HEK293T (cell line): ENCODE measurements at regions not wholly inside any gene's neighbourhood (a gene's known extent, or its start where the extent isn't known, plus 50 kb on each side); places are given as distances from the start of the nearest gene placed in this dataset.
"Not testable (repeated sequence)": the region's sequence is repeated elsewhere in the genome, so short reads cannot be mapped to it uniquely, and the experiment has no call there.

Experiments used
- CTCF ChIA-PET: fragments of 350-600 bp; formaldehyde crosslinking; extraction: SDS; loops from one replicate; lab custom pipeline; 2021; ENCODE audit warnings: antibody characterized with exemption, inconsistent platforms; lab: Yijun Ruan, JAX
- POLR2A ChIA-PET: fragments of 350-600 bp; formaldehyde crosslinking; extraction: SDS; loops from one replicate; lab custom pipeline; 2020; ENCODE audit warnings: antibody characterized with exemption, inconsistent platforms; lab: Yijun Ruan, JAX
- DNase-seq: peaks from one replicate; pipeline ENCODE4 v3.0.0; 2012; ENCODE audit warnings: mixed read lengths; ENCODE audit errors: extremely low spot score
- ARNT ChIP-seq: fragments of 450-650 bp; IDR thresholded peaks from 2 replicates; pipeline ENCODE4 v1.6.1; 2017; ENCODE audit warnings: mild to moderate bottlenecking
- BHLHE40 ChIP-seq: fragments of 450-650 bp; IDR thresholded peaks from 2 replicates; pipeline ENCODE4 v1.6.1; 2016; ENCODE audit warnings: mild to moderate bottlenecking, moderate library complexity, borderline replicate concordance
- CTBP1 ChIP-seq: fragments of 450-650 bp; IDR thresholded peaks from 2 replicates; pipeline ENCODE4 v1.6.1; 2016; ENCODE audit warnings: borderline replicate concordance
- ELF4 ChIP-seq: fragments of 450-650 bp; IDR thresholded peaks from 2 replicates; pipeline ENCODE4 v1.6.1; 2017; ENCODE audit warnings: antibody characterized with exemption
- FOXA1 ChIP-seq: fragments of 450-650 bp; IDR thresholded peaks from 2 replicates; pipeline ENCODE4 v1.6.1; 2016; ENCODE audit warnings: mild to moderate bottlenecking
- FOXK2 ChIP-seq: fragments of 450-650 bp; IDR thresholded peaks from 2 replicates; pipeline ENCODE4 v1.6.1; 2016; ENCODE audit warnings: mild to moderate bottlenecking
- FOXM1 ChIP-seq: fragments of 450-650 bp; IDR thresholded peaks from 2 replicates; pipeline ENCODE4 v1.6.1; 2017; ENCODE audit warnings: mild to moderate bottlenecking, borderline replicate concordance
- HDGF ChIP-seq: fragments of 450-650 bp; IDR thresholded peaks from 2 replicates; pipeline ENCODE4 v1.6.1; 2017; ENCODE audit warnings: antibody characterized with exemption, borderline replicate concordance
- L3MBTL2 ChIP-seq: fragments of 450-650 bp; conservative IDR thresholded peaks from 2 replicates; pipeline ENCODE4 v1.6.1; 2016; ENCODE audit warnings: mild to moderate bottlenecking
- LEF1 ChIP-seq: fragments of 450-650 bp; IDR thresholded peaks from 2 replicates; pipeline ENCODE4 v1.6.1; 2017; ENCODE audit warnings: mild to moderate bottlenecking, borderline replicate concordance
- NFRKB ChIP-seq: fragments of 450-650 bp; IDR thresholded peaks from 2 replicates; pipeline ENCODE4 v1.6.1; 2016; ENCODE audit warnings: mild to moderate bottlenecking, moderate library complexity
- SP1 ChIP-seq: fragments of 450-650 bp; IDR thresholded peaks from 2 replicates; pipeline ENCODE4 v1.6.1; 2017
- SUZ12 ChIP-seq: fragments of 450-650 bp; IDR thresholded peaks from 2 replicates; pipeline ENCODE4 v1.6.1; 2016; ENCODE audit warnings: mild to moderate bottlenecking
- TARDBP ChIP-seq: fragments of 450-650 bp; IDR thresholded peaks from 2 replicates; pipeline ENCODE4 v1.6.1; 2016
- ZNF384 ChIP-seq: fragments of 450-650 bp; IDR thresholded peaks from 2 replicates; pipeline ENCODE4 v1.6.1; 2016
- TF ChIP-seq, protein P1 (sequence below): fragments of 450-650 bp; IDR thresholded peaks from 2 replicates; pipeline ENCODE4 v1.6.1; 2016

GRCh38 chr3:56951366-56951765 lies 109.1 kb upstream of the SPATA12 start:
- no peak for TF ChIP-seq FOXK2
- TF ChIP-seq SP1 = no peak
- no peak for TF ChIP-seq ARNT
- no peak for TF ChIP-seq FOXM1
- TF ChIP-seq FOXA1 = no peak
- no peak for TF ChIP-seq NFRKB
- no peak for TF ChIP-seq SUZ12
- no peak for TF ChIP-seq HDGF
- no peak for TF ChIP-seq L3MBTL2
- no peak for TF ChIP-seq TARDBP
- TF ChIP-seq LEF1 = no peak
- TF ChIP-seq ZNF384 = no peak
- no peak for TF ChIP-seq CTBP1
- TF ChIP-seq, protein P1, sequence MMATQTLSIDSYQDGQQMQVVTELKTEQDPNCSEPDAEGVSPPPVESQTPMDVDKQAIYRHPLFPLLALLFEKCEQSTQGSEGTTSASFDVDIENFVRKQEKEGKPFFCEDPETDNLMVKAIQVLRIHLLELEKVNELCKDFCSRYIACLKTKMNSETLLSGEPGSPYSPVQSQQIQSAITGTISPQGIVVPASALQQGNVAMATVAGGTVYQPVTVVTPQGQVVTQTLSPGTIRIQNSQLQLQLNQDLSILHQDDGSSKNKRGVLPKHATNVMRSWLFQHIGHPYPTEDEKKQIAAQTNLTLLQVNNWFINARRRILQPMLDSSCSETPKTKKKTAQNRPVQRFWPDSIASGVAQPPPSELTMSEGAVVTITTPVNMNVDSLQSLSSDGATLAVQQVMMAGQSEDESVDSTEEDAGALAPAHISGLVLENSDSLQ = no peak
- no peak for TF ChIP-seq BHLHE40
- no peak for TF ChIP-seq ELF4
- ChIA-PET CTCF (no interaction called here), POLR2A (no interaction called here)
- DNase-seq = no peak

GRCh38 chr3:56945378-56945777 lies 115.1 kb upstream of the SPATA12 start:
- POLR2A ChIA-PET, CTCF ChIA-PET, DNase-seq: not testable (repeated sequence)

GRCh38 chr3:56942523-56942922 lies 117.9 kb upstream of the SPATA12 start:
- POLR2A ChIA-PET = no interaction called here
- no peak for DNase-seq
- CTCF ChIA-PET = no interaction called here
- TF ChIP-seq, protein P1 = no peak
- no peak for TF ChIP-seq FOXM1
- TF ChIP-seq LEF1 = no peak
- no peak for TF ChIP-seq FOXA1
- TF ChIP-seq SP1 = no peak
- TF ChIP-seq BHLHE40 = no peak
- TF ChIP-seq ZNF384 = no peak
- no peak for TF ChIP-seq L3MBTL2
- no peak for TF ChIP-seq HDGF
- TF ChIP-seq SUZ12 = no peak
- TF ChIP-seq NFRKB = no peak
- no peak for TF ChIP-seq ELF4
- no peak for TF ChIP-seq TARDBP
- TF ChIP-seq FOXK2 = no peak
- no peak for TF ChIP-seq ARNT
- TF ChIP-seq CTBP1 = no peak

GRCh38 chr3:56940976-56941375 lies 119.5 kb upstream of the SPATA12 start:
- ChIA-PET CTCF (no interaction called here), POLR2A (interaction anchor here (1.1 kb wide), 1 partner anchor 20 kb away, joined by 3 read pairs; no protein-coding TSS in a partner anchor)
- TF ChIP-seq LEF1 (no peak), BHLHE40 (no peak), SUZ12 (no peak), L3MBTL2 (no peak), NFRKB (no peak), SP1 (no peak), HDGF (no peak), FOXM1 (no peak), TARDBP (no peak), FOXK2 (no peak), CTBP1 (no peak)
- TF ChIP-seq, protein P1 = no peak

GRCh38 chr3:56940321-56940720 lies 120.1 kb upstream of the SPATA12 start:
- CTCF ChIA-PET = no interaction called here
- TF ChIP-seq, protein P1 = no peak
- no peak for TF ChIP-seq HDGF
- TF ChIP-seq FOXM1 = no peak
- TF ChIP-seq ZNF384 = no peak
- no peak for TF ChIP-seq NFRKB
- no peak for TF ChIP-seq FOXK2
- TF ChIP-seq LEF1 = no peak
- TF ChIP-seq FOXA1 = no peak
- TF ChIP-seq SUZ12 = no peak
- TF ChIP-seq ARNT = no peak
- no peak for TF ChIP-seq TARDBP
- TF ChIP-seq CTBP1 = no peak
- no peak for TF ChIP-seq BHLHE40
- TF ChIP-seq SP1 = no peak
- TF ChIP-seq ELF4 = no peak
- POLR2A ChIA-PET = interaction anchor here (1.1 kb wide), 1 partner anchor 19 kb away, joined by 3 read pairs; no protein-coding TSS in a partner anchor
- DNase-seq = no peak

More at GRCh38 chr3:56940976-56941375, 119.5 kb upstream of the SPATA12 start:
- DNase-seq = no peak

DNA sequence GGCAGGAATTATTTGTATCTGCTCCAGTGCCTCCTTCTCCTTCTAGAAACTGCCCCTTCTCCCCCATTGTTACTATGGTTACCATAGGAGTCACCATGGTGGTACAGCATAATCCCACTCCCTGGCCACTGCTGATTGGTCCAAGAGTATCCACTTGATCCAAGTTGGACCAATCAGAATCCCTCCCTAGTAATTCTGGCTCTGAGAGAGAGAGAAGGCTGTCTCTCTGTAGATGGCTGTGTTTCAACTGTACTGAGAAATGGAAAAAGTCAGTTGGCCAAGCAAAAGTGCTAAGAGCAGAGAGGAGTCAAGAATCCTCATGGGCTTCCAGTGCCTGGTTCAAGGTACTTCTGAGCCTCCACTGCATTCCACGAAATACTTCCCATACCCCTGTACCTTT lies 120.6 kb upstream of the SPATA12 start:
- DNase-seq = no peak
- ChIA-PET POLR2A (interaction anchor here (1.1 kb wide), 1 partner anchor 18 kb away, joined by 3 read pairs; no protein-coding TSS in a partner anchor), CTCF (no interaction called here)
- TF ChIP-seq FOXA1 (no peak), NFRKB (no peak), L3MBTL2 (no peak), SUZ12 (no peak), CTBP1 (no peak), LEF1 (no peak), FOXK2 (no peak), HDGF (no peak), TARDBP (no peak), BHLHE40 (no peak), SP1 (no peak), ELF4 (no peak), ZNF384 (no peak), ARNT (no peak), FOXM1 (no peak)
- TF ChIP-seq, protein P1 = no peak
